DND-41 (cell line): ENCODE measurements at regions not wholly inside any gene's neighbourhood (a gene's known extent, or its start where the extent isn't known, plus 50 kb on each side); places are given as distances from the start of the nearest gene placed in this dataset.

ENCODE experiments used
- CTCF ChIP-seq: IDR thresholded peaks from 2 replicates; pipeline ENCODE4 v1.5.1; 2012; ENCODE audit warnings: borderline replicate concordance, low read length, moderate library complexity, mild to moderate bottlenecking; ENCODE audit not compliant: poor library complexity, severe bottlenecking; ENCODE audit errors: extremely low read depth
- EZH2 ChIP-seq: IDR thresholded peaks from 3 replicates; pipeline ENCODE4 v1.6.1; 2012; ENCODE audit warnings: borderline replicate concordance, low read depth, mild to moderate bottlenecking, moderate library complexity, low read length, inconsistent platforms; ENCODE audit not compliant: severe bottlenecking

DNA sequence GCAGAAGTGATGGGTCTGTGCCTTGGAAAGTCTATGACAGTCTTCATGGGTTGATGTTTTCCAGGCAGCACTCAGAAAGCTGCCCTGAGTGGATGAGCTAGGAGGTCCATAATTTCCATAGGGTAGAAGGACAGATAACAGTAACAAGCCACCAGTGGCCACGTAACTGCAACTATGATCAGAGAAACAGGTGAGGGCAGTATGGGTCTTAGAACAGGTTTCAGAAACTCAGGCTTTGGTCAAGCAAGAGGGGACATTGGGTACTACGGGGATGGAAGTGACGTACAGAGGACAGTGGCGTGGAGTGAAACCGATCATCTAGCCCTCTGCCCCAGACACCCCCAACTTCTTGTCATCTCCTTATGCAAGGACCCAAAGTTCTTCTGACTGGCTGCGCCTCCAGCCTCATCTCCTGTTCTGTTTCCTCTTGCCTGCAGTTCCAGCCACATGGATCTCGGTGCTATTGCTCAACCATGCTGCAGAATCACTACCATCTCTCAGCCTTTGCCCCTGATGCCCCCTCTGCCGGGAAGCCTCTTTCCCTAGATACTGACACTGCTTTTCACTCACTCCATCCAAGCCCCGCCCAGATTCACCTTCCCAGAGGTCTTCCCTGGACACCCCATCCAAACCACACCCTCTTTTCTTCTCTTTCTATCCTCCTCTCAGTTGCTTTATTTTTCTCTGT, 123.4 kb downstream of the MFAP3L start:
- TF ChIP-seq CTCF: no peak
- no peak for TF ChIP-seq EZH2
